ENCODE measurements at regions not wholly inside any gene's neighbourhood (a gene's known extent, or its start where the extent isn't known, plus 50 kb on each side); places are given as distances from the start of the nearest gene placed in this dataset.

DNA sequence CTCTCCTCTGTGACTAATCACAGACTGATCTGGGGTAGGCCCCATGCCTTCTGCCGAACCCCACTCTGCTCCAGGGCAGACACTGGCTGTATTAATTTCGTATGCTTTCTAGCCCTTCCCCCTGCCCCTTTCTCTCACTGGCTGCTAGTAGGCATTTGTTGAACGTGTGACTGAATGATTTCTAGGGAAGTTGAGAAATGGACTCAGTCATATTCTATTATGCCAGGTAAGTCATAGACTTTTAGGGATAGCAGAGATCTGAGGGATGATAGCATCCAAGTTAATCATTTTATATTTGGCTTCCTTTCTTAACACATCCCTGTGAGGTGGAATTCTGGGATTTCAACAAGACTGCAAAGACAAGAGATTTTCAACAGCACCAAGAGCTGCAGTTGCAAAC, 166.4 kb downstream of the FGF9 start:
- DNase-seq (ENCODE audit: low read depth in 2 of 2): no peak
- no peak for TF ChIP-seq EZH2 (IDR thresholded peaks at IDR 0.05; ENCODE audit: low read length, missing control alignments)
- TF ChIP-seq, protein P1, sequence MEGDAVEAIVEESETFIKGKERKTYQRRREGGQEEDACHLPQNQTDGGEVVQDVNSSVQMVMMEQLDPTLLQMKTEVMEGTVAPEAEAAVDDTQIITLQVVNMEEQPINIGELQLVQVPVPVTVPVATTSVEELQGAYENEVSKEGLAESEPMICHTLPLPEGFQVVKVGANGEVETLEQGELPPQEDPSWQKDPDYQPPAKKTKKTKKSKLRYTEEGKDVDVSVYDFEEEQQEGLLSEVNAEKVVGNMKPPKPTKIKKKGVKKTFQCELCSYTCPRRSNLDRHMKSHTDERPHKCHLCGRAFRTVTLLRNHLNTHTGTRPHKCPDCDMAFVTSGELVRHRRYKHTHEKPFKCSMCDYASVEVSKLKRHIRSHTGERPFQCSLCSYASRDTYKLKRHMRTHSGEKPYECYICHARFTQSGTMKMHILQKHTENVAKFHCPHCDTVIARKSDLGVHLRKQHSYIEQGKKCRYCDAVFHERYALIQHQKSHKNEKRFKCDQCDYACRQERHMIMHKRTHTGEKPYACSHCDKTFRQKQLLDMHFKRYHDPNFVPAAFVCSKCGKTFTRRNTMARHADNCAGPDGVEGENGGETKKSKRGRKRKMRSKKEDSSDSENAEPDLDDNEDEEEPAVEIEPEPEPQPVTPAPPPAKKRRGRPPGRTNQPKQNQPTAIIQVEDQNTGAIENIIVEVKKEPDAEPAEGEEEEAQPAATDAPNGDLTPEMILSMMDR (conservative IDR thresholded peaks at IDR 0.05 in 1 of 2, IDR thresholded peaks at IDR 0.05 in 1 of 2; ENCODE audit: low read depth in 1 of 2, low read length in 2 of 2): no peak
- no peaks in the 10 kb centered on the region for H3K4me1 ChIP-seq (ENCODE audit: control insufficient read depth, extremely low read depth, insufficient read depth, low read length)
- H3K27ac ChIP-seq (ENCODE audit: insufficient read depth, low read length): no peak overlapping the region
- no peak overlapping the region for H3K4me3 ChIP-seq (replicated peaks in 1 of 4; ENCODE audit: control extremely low read depth in 1 of 4, insufficient read depth in 1 of 4, low read depth in 3 of 4, low read length in 4 of 4)
- no peak overlapping the region for H2AFZ ChIP-seq (ENCODE audit: low read length)
- H3K27me3 ChIP-seq (ENCODE audit: control insufficient read depth, insufficient read depth, low read length): no peaks in the 10 kb centered on the region
- no peaks in the 10 kb centered on the region for H3K36me3 ChIP-seq (ENCODE audit: control insufficient read depth, insufficient read depth, low read length)
- H3K9ac ChIP-seq (ENCODE audit: insufficient read depth, low read length): no peak overlapping the region
- no peak overlapping the region for H3K4me2 ChIP-seq (ENCODE audit: extremely low read depth, insufficient read depth, low read length)
- H4K20me1 ChIP-seq (ENCODE audit: control insufficient read depth, extremely low read depth, insufficient read depth, low read length): no peaks in the 10 kb centered on the region
- H3K9me3 ChIP-seq (ENCODE audit: control insufficient read depth, insufficient read depth, low read depth, low read length): no peaks in the 10 kb centered on the region
- H3K79me2 ChIP-seq (ENCODE audit: control insufficient read depth, insufficient read depth, low read length): no peaks in the 10 kb centered on the region

DNA sequence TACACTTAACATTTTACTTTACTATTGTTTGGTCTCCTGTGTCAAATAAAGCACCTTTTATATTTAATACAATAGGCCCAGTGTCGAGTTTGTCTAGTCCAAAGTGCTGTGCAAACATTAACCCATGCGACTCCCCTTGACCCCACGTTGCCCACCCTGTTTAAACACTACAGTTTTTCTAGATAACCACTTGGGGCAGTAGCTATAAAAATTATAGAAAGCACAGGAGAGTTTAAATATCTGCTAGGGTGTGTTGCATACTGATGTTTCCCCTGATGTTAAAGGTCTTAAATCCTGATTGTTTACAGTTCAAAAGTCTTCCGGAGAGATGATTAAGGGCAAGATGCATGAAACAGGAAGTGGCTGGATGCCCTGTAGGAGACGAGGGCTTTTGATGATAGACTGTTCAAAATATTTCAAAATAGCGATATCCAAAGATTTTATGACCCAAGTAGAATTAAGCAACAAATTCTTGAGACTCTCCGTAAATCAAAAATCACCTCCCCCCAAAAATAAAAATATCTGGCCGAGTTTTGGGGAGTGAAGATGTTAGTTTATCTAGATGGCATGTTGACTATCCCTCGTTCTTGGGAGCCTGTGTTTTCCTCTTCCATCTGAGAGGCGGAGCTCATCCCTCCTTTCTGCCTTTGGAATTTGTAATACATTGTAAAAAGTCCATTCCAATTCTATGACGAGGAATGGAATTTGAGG, 167.1 kb downstream of the FGF9 start:
- Histone ChIP-seq H2AFZ (ENCODE audit: low read length) (no peak overlapping the region), H3K36me3 (ENCODE audit: control insufficient read depth, insufficient read depth, low read length) (no peaks in the 10 kb centered on the region), H3K27ac (ENCODE audit: insufficient read depth, low read length) (no peak overlapping the region), H3K9me3 (ENCODE audit: control insufficient read depth, insufficient read depth, low read depth, low read length) (no peaks in the 10 kb centered on the region), H3K4me2 (ENCODE audit: extremely low read depth, insufficient read depth, low read length) (no peak overlapping the region), H3K4me3 (replicated peaks in 1 of 4; ENCODE audit: control extremely low read depth in 1 of 4, insufficient read depth in 1 of 4, low read depth in 3 of 4, low read length in 4 of 4) (no peak overlapping the region), H4K20me1 (ENCODE audit: control insufficient read depth, extremely low read depth, insufficient read depth, low read length) (no peaks in the 10 kb centered on the region), H3K9ac (ENCODE audit: insufficient read depth, low read length) (no peak overlapping the region), H3K27me3 (ENCODE audit: control insufficient read depth, insufficient read depth, low read length) (no peaks in the 10 kb centered on the region), H3K4me1 (ENCODE audit: control insufficient read depth, extremely low read depth, insufficient read depth, low read length) (no peaks in the 10 kb centered on the region), H3K79me2 (ENCODE audit: control insufficient read depth, insufficient read depth, low read length) (no peaks in the 10 kb centered on the region)
- no peak for DNase-seq (ENCODE audit: low read depth in 2 of 2)
- no peak for TF ChIP-seq EZH2 (IDR thresholded peaks at IDR 0.05; ENCODE audit: low read length, missing control alignments)
- TF ChIP-seq, protein P1 (conservative IDR thresholded peaks at IDR 0.05 in 1 of 2, IDR thresholded peaks at IDR 0.05 in 1 of 2; ENCODE audit: low read depth in 1 of 2, low read length in 2 of 2): no peak

DNA sequence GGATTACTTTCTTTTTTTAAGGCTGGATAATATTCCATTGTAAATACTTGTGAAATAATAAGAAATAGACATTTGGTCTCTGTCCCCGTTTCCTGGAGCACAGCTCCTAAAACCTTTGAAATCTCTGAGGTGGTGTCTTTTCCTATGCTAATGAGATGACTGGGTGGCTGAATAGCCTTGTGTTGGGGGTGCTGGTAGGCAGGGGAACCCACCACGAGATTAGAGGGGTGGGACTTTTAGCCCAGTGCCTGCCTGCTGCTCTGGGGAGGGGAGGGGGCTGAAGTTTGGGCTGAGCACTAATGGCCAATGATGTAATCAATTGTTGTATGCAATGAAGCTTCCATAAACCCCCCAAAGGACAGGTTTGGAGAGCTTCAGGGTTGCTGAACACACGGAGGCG, 175.7 kb downstream of the FGF9 start:
- TF ChIP-seq, protein P1 (conservative IDR thresholded peaks at IDR 0.05 in 1 of 2, IDR thresholded peaks at IDR 0.05 in 1 of 2; ENCODE audit: low read depth in 1 of 2, low read length in 2 of 2): no peak
- no peak for TF ChIP-seq EZH2 (IDR thresholded peaks at IDR 0.05; ENCODE audit: low read length, missing control alignments)
- no peaks in the 10 kb centered on the region for H3K36me3 ChIP-seq (ENCODE audit: control insufficient read depth, insufficient read depth, low read length)
- no peaks in the 10 kb centered on the region for H3K4me1 ChIP-seq (ENCODE audit: control insufficient read depth, extremely low read depth, insufficient read depth, low read length)
- no peak for DNase-seq (ENCODE audit: low read depth in 2 of 2)
- no peaks in the 10 kb centered on the region for H4K20me1 ChIP-seq (ENCODE audit: control insufficient read depth, extremely low read depth, insufficient read depth, low read length)
- H3K9me3 ChIP-seq (ENCODE audit: control insufficient read depth, insufficient read depth, low read depth, low read length): no peaks in the 10 kb centered on the region
- H3K4me2 ChIP-seq (ENCODE audit: extremely low read depth, insufficient read depth, low read length): no peak overlapping the region
- H3K27me3 ChIP-seq (ENCODE audit: control insufficient read depth, insufficient read depth, low read length): no peaks in the 10 kb centered on the region
- H3K4me3 ChIP-seq (replicated peaks in 1 of 4; ENCODE audit: control extremely low read depth in 1 of 4, insufficient read depth in 1 of 4, low read depth in 3 of 4, low read length in 4 of 4): no peak overlapping the region
- H2AFZ ChIP-seq (ENCODE audit: low read length): no peak overlapping the region
- no peak overlapping the region for H3K27ac ChIP-seq (ENCODE audit: insufficient read depth, low read length)
- H3K79me2 ChIP-seq (ENCODE audit: control insufficient read depth, insufficient read depth, low read length): no peaks in the 10 kb centered on the region
- no peak overlapping the region for H3K9ac ChIP-seq (ENCODE audit: insufficient read depth, low read length)
